Epithelial cell of esophagus (primary cell): ENCODE measurements at regions not wholly inside any gene's neighbourhood (a gene's known extent, or its start where the extent isn't known, plus 50 kb on each side); places are given as distances from the start of the nearest gene placed in this dataset.

Experiments used
- DNase-seq: peaks from one replicate; pipeline ENCODE4 v3.0.0; 2010; ENCODE audit warnings: low read depth
- H3K4me3 ChIP-seq: 2 replicates; pipeline ENCODE4 v1.5.1; 2011; ENCODE audit warnings: mild to moderate bottlenecking, low read length, control low read depth
- CTCF ChIP-seq: IDR thresholded peaks from 2 replicates; pipeline ENCODE4 v1.5.1; 2011; ENCODE audit warnings: low read depth, mild to moderate bottlenecking, low read length, control low read depth, inconsistent platforms; ENCODE audit not compliant: insufficient read depth; ENCODE audit errors: missing control alignments

- DNase-seq = no peak
- TF ChIP-seq CTCF = no peak
Observed at GRCh38 chr21:17231124-17231523, 281.7 kb upstream of the CXADR start.

GRCh38 chr21:17231771-17232170 lies 281.1 kb upstream of the CXADR start:
- DNase-seq = no peak
- no peak overlapping the region for H3K4me3 ChIP-seq
- no peak for TF ChIP-seq CTCF

More at GRCh38 chr21:17231124-17231523, 281.7 kb upstream of the CXADR start:
- H3K4me3 ChIP-seq = no peak overlapping the region

- H3K4me3 ChIP-seq = no peak overlapping the region
- no peak for TF ChIP-seq CTCF
- no peak for DNase-seq
Observed at GRCh38 chr21:17238468-17238867, 274.4 kb upstream of the CXADR start.

- DNase-seq = peak; percentile 2
- TF ChIP-seq CTCF = no peak
- H3K4me3 ChIP-seq = no peak overlapping the region
Observed at GRCh38 chr21:17250778-17251241, 262.0 kb upstream of the CXADR start.

GRCh38 chr21:17257784-17258183 lies 255.1 kb upstream of the CXADR start:
- no peak overlapping the region for H3K4me3 ChIP-seq
- no peak for TF ChIP-seq CTCF
- peak; percentile 50 for DNase-seq

GRCh38 chr21:17264182-17264581 lies 248.7 kb upstream of the CXADR start:
- H3K4me3 ChIP-seq = no peak overlapping the region
- TF ChIP-seq CTCF = no peak
- DNase-seq = no peak

GRCh38 chr21:17269760-17270159 lies 243.1 kb upstream of the CXADR start:
- TF ChIP-seq CTCF = no peak
- DNase-seq = no peak
- H3K4me3 ChIP-seq = no peak overlapping the region
